Nephron (organoid): ENCODE measurements at regions not wholly inside any gene's neighbourhood (a gene's known extent, or its start where the extent isn't known, plus 50 kb on each side); places are given as distances from the start of the nearest gene placed in this dataset.

Source experiments
- H3K27ac Mint-ChIP-seq, 3 experiments: 2 replicates each; pipeline ENCODE4 v1.8.0; 2020; ENCODE audit warnings: mixed read lengths in 3 of 3, mild to moderate bottlenecking in 2 of 3, moderate library complexity in 1 of 3
- H3K27me3 Mint-ChIP-seq: 2 replicates; pipeline ENCODE4 v1.8.0; 2021; ENCODE audit warnings: low read depth, mild to moderate bottlenecking, moderate library complexity, mixed read lengths
- H3K36me3 Mint-ChIP-seq: 2 replicates; pipeline ENCODE4 v1.8.0; 2020; ENCODE audit warnings: low read depth, mixed read lengths
- H3K4me1 Mint-ChIP-seq: 2 replicates; pipeline ENCODE4 v1.8.0; 2020; ENCODE audit warnings: mixed read lengths
- H3K4me3 Mint-ChIP-seq, 3 experiments: 2 replicates each; pipeline ENCODE4 v1.8.0; 2020; ENCODE audit warnings: mild to moderate bottlenecking in 3 of 3, mixed read lengths in 3 of 3, moderate library complexity in 2 of 3
- H3K9me3 Mint-ChIP-seq: 2 replicates; pipeline ENCODE4 v1.8.0; 2020; ENCODE audit warnings: mixed read lengths
- CTCF ChIP-seq, 3 experiments: fragments of 200-600 bp; sonication (generic); IDR thresholded peaks; one replicate each; pipeline ENCODE4 v1.5.0; 2021; ENCODE audit warnings: antibody characterized with exemption in 3 of 3; ENCODE audit not compliant: unreplicated experiment in 3 of 3

DNA sequence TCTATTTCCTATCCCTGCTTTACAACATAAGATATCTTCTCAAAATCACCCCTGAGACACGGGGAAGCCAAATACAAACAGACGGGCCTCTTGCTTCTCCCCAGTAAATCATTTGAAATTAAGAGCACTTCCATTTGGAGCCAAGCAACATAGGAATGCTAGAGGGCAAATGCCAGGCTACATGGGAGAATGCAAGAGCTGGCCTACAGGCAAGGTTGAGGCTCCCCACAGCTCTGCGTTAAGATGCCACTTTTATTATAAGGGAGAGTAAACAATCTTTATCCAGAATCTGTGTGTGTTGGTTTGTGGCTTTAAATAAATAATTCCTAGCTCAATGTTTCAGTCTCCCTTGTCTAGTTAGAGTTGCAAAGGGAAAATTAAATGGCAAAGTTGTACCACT lies 305.1 kb upstream of the KCNH8 start:
- no peaks in the 10 kb centered on the region for H3K4me1 Mint-ChIP-seq

DNA sequence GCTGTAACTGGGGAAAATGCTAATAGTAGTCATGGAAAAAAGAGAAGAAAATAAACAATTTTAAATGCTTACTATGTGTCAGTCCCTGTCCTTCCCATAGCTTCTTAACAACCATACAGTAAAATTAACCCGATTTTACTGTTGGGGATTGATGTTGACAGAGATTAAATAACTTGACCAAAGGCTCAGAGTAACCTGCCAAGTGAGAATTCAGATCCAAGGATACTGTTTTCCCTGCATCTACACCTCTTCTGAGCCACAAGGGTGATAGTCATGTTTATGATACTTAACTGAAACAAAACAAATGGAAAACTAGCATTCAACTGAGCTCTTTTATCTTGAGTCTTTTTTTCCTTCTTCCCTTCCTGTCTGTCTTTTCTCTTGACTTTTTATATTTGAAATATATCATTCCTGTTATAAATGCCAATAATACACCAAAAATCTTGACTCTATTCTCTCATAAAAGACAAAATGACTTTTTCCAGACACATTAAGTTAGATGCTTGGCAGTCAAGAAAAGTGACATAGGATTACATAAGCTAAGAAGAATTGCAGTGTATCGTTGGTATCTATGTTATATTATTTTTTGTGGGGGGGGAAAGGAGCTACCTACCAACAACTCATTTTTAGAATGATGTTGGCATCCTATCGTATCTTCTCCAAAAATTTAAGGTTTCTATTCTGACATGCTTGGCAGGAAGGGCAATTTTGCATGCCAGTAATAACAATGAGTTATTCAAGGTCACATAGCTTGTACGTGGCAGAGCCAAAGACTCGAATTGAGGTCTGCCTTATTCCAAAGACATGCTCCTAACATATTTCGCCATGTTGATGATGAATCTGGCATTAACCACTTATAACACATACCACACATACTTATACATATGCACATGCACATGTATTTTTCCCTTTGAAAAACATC lies 306.6 kb upstream of the KCNH8 start:
- TF ChIP-seq CTCF (IDR thresholded peaks at IDR 0.05; ENCODE audit: unreplicated experiment in 3 of 3), result no peak
- Mint-ChIP-seq H3K4me3 (no peak overlapping the region), H3K9me3 (no peaks in the 10 kb centered on the region), H3K4me1 (no peaks in the 10 kb centered on the region), H3K36me3 (no peaks in the 10 kb centered on the region), H3K27me3 (no peaks in the 10 kb centered on the region), H3K27ac (no peak overlapping the region)

More for the DNA sequence above, 305.1 kb upstream of the KCNH8 start:
- TF ChIP-seq CTCF (IDR thresholded peaks at IDR 0.05; ENCODE audit: unreplicated experiment in 3 of 3), result no peak
- no peaks in the 10 kb centered on the region for H3K27me3 Mint-ChIP-seq
- no peaks in the 10 kb centered on the region for H3K36me3 Mint-ChIP-seq
- no peaks in the 10 kb centered on the region for H3K9me3 Mint-ChIP-seq
- no peak overlapping the region for H3K4me3 Mint-ChIP-seq
- H3K27ac Mint-ChIP-seq, result no peak overlapping the region

- Mint-ChIP-seq H3K9me3 (no peaks in the 10 kb centered on the region), H3K4me3 (no peak overlapping the region), H3K4me1 (no peaks in the 10 kb centered on the region), H3K27ac (no peak overlapping the region), H3K36me3 (no peaks in the 10 kb centered on the region), H3K27me3 (no peaks in the 10 kb centered on the region)
- TF ChIP-seq CTCF (IDR thresholded peaks at IDR 0.05; ENCODE audit: unreplicated experiment in 3 of 3), result no peak
Measured at GRCh38 chr3:18840535-18841137, 307.7 kb upstream of the KCNH8 start.

GRCh38 chr3:18838758-18839157 lies 309.6 kb upstream of the KCNH8 start:
- H3K27me3 Mint-ChIP-seq, result no peaks in the 10 kb centered on the region
- H3K36me3 Mint-ChIP-seq, result no peaks in the 10 kb centered on the region
- no peak overlapping the region for H3K4me3 Mint-ChIP-seq
- no peak for TF ChIP-seq CTCF (IDR thresholded peaks at IDR 0.05; ENCODE audit: unreplicated experiment in 3 of 3)
- no peaks in the 10 kb centered on the region for H3K4me1 Mint-ChIP-seq
- no peak overlapping the region for H3K27ac Mint-ChIP-seq
- no peaks in the 10 kb centered on the region for H3K9me3 Mint-ChIP-seq

DNA sequence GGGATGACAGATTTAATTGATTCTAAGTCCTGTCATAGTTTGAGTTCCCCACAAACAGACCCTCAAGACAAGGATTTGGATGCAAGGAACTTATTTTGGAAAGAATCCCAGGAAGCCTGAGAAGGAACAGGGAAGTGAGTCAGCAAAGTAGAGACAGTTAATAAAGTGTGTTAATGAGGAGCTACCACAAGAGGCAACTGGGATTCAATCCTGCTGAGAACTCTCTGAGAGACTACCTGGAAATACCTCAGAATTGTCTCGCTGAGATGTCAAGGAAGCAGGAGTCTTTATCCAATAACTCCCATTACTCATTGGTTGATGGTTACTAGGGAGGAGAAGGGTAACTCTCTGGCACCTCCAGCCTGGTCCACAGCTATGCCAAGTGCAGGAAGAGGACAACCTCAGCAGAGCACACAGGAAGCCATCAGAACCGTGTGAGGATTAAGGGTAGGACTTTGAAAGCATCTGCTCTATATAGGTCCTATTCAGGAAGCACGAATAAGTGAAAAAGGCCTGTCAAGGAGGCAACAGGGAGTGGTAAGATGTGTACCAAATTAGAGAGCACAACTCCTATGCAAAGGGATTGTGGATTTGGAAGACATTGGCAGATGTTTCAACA lies 311.1 kb upstream of the KCNH8 start:
- no peaks in the 10 kb centered on the region for H3K4me1 Mint-ChIP-seq
- H3K9me3 Mint-ChIP-seq, result no peaks in the 10 kb centered on the region
- H3K4me3 Mint-ChIP-seq, result no peak overlapping the region
- no peaks in the 10 kb centered on the region for H3K36me3 Mint-ChIP-seq
- H3K27ac Mint-ChIP-seq, result no peak overlapping the region
- no peaks in the 10 kb centered on the region for H3K27me3 Mint-ChIP-seq
- no peak for TF ChIP-seq CTCF (IDR thresholded peaks at IDR 0.05; ENCODE audit: unreplicated experiment in 3 of 3)
